ENCODE measurements at regions not wholly inside any gene's neighbourhood (a gene's known extent, or its start where the extent isn't known, plus 50 kb on each side); places are given as distances from the start of the nearest gene placed in this dataset.

GRCh38 chr10:123257904-123258456, 103.8 kb downstream of the BUB3 start:
- H3K4me1 ChIP-seq (ENCODE audit: insufficient read depth, low read length) = no peaks in the 10 kb centered on the region
- Mint-ChIP-seq H3K27ac (no peak overlapping the region), H3K9me3 (no peaks in the 10 kb centered on the region), H3K36me3 (ENCODE audit: insufficient read depth in 1 of 3, low read depth in 3 of 3) (no peaks in the 10 kb centered on the region), H3K4me1 (peaks cover 0 to 6% of the 10 kb centered on the region in 2 experiments; a peak in 1 of 4 replicates), H3K27me3 (ENCODE audit: low read depth) (no peaks in the 10 kb centered on the region), H3K4me3 (no peak overlapping the region)
- H3K23ac ChIP-seq (ENCODE audit: insufficient read length, low read depth, low read length) = no peak overlapping the region
- no peak overlapping the region for H2BK12ac ChIP-seq (ENCODE audit: insufficient read length, low read depth, low read length)
- H3K79me2 ChIP-seq (ENCODE audit: insufficient read depth, low read length) = no peaks in the 10 kb centered on the region
- H3K56ac ChIP-seq (ENCODE audit: insufficient read length, low read depth, low read length) = no peak overlapping the region
- no peak overlapping the region for H3K18ac ChIP-seq (ENCODE audit: insufficient read length, low read depth, low read length)
- H3K4me2 ChIP-seq (ENCODE audit: insufficient read depth, insufficient read length, low read length) = no peak overlapping the region
- H4K5ac ChIP-seq (ENCODE audit: insufficient read length, low read depth, low read length) = no peak overlapping the region
- H2BK15ac ChIP-seq (ENCODE audit: low read depth, low read length) = no peak overlapping the region
- H4K20me1 ChIP-seq (ENCODE audit: control insufficient read depth, insufficient read depth, insufficient read length) = no peaks in the 10 kb centered on the region
- H3T11ph ChIP-seq (ENCODE audit: low read length) = no peak overlapping the region
- H3K27me3 ChIP-seq (ENCODE audit: insufficient read depth, low read length) = no peaks in the 10 kb centered on the region
- no peak overlapping the region for H2AK5ac ChIP-seq (ENCODE audit: insufficient read length, low read length)
- no peaks in the 10 kb centered on the region for H3K79me1 ChIP-seq (ENCODE audit: insufficient read depth, low read depth, low read length, poor library complexity, severe bottlenecking)
- no peaks in the 10 kb centered on the region for H3K23me2 ChIP-seq (ENCODE audit: insufficient read length, low read depth, low read length, poor library complexity, severe bottlenecking)
- no peak overlapping the region for H2BK120ac ChIP-seq (ENCODE audit: low read depth, low read length, poor library complexity, severe bottlenecking)
- no peak overlapping the region for H4K91ac ChIP-seq (ENCODE audit: insufficient read length, low read depth, low read length)
- H3K14ac ChIP-seq (ENCODE audit: insufficient read depth, low read length) = no peak overlapping the region
- H3K27ac ChIP-seq (ENCODE audit: insufficient read length, low read depth, low read length) = no peak overlapping the region
- no peak overlapping the region for H3K4ac ChIP-seq (ENCODE audit: low read depth, low read length)
- no peak overlapping the region for H2BK20ac ChIP-seq (ENCODE audit: low read depth, low read length, poor library complexity, severe bottlenecking)
- no peak for DNase-seq
- WGBS (ENCODE audit: extremely low coverage, insufficient read length, low lambda C conversion rate) = no CpG with 5 or more reads among the region's 13 CpGs
- no peak overlapping the region for H2BK5ac ChIP-seq (ENCODE audit: insufficient read length, low read length)
- no peak overlapping the region for H2AFZ ChIP-seq (ENCODE audit: low read length)
- no peak overlapping the region for H4K8ac ChIP-seq (replicated peaks; ENCODE audit: insufficient read length, low read depth, low read length)
- H3K9me3 ChIP-seq (ENCODE audit: control insufficient read depth, low read depth, low read length) = no peaks in the 10 kb centered on the region
- no peak overlapping the region for H3K9ac ChIP-seq (ENCODE audit: extremely low read depth, insufficient read length, low read length)
- TF ChIP-seq, protein P1, sequence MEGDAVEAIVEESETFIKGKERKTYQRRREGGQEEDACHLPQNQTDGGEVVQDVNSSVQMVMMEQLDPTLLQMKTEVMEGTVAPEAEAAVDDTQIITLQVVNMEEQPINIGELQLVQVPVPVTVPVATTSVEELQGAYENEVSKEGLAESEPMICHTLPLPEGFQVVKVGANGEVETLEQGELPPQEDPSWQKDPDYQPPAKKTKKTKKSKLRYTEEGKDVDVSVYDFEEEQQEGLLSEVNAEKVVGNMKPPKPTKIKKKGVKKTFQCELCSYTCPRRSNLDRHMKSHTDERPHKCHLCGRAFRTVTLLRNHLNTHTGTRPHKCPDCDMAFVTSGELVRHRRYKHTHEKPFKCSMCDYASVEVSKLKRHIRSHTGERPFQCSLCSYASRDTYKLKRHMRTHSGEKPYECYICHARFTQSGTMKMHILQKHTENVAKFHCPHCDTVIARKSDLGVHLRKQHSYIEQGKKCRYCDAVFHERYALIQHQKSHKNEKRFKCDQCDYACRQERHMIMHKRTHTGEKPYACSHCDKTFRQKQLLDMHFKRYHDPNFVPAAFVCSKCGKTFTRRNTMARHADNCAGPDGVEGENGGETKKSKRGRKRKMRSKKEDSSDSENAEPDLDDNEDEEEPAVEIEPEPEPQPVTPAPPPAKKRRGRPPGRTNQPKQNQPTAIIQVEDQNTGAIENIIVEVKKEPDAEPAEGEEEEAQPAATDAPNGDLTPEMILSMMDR (conservative IDR thresholded peaks at IDR 0.05) = no peak

Measured in H9 (cell line).